BLaER1 (cell line): ENCODE measurements at regions not wholly inside any gene's neighbourhood (a gene's known extent, or its start where the extent isn't known, plus 50 kb on each side); places are given as distances from the start of the nearest gene placed in this dataset.
"Not testable (repeated sequence)": the region's sequence is repeated elsewhere in the genome, so short reads cannot be mapped to it uniquely, and the experiment has no call there.

Source experiments
- H3K27ac ChIP-seq: shearing (Covaris generic); formaldehyde crosslinking; 2 replicates; pipeline ENCODE4 v1.8.1; 2022
- H3K27me3 ChIP-seq: shearing (Covaris generic); formaldehyde crosslinking; 2 replicates; pipeline ENCODE4 v1.8.1; 2022
- H3K36me3 ChIP-seq: shearing (Covaris generic); formaldehyde crosslinking; 2 replicates; pipeline ENCODE4 v1.8.1; 2022
- H3K4me1 ChIP-seq: shearing (Covaris generic); formaldehyde crosslinking; 2 replicates; pipeline ENCODE4 v1.8.1; 2022
- H3K4me2 ChIP-seq: shearing (Covaris generic); formaldehyde crosslinking; 2 replicates; pipeline ENCODE4 v1.8.1; 2022
- H3K4me3 ChIP-seq: shearing (Covaris generic); formaldehyde crosslinking; 2 replicates; pipeline ENCODE4 v1.8.1; 2022
- H3K9ac ChIP-seq: shearing (Covaris generic); formaldehyde crosslinking; 2 replicates; pipeline ENCODE4 v1.8.1; 2022
- H3K9me3 ChIP-seq: shearing (Covaris generic); formaldehyde crosslinking; 2 replicates; pipeline ENCODE4 v1.8.1; 2022
- H4K20me1 ChIP-seq: shearing (Covaris generic); formaldehyde crosslinking; 2 replicates; pipeline ENCODE4 v1.8.1; 2022
- Cebpa-rat ChIP-seq: shearing (Covaris generic); IDR thresholded peaks from 2 replicates; pipeline ENCODE4 v1.8.1; 2022

- Histone ChIP-seq H4K20me1 (no peaks in the 10 kb centered on the region), H3K4me2 (no peak overlapping the region), H3K4me1 (no peaks in the 10 kb centered on the region), H3K9ac (no peak overlapping the region), H3K27me3 (no peaks in the 10 kb centered on the region), H3K4me3 (no peak overlapping the region), H3K9me3 (no peaks in the 10 kb centered on the region), H3K27ac (no peak overlapping the region), H3K36me3 (no peaks in the 10 kb centered on the region)
- no peak for TF ChIP-seq Cebpa-rat
Measured at GRCh38 chr20:55095745-55096400, 620.5 kb downstream of the DOK5 start.

DNA sequence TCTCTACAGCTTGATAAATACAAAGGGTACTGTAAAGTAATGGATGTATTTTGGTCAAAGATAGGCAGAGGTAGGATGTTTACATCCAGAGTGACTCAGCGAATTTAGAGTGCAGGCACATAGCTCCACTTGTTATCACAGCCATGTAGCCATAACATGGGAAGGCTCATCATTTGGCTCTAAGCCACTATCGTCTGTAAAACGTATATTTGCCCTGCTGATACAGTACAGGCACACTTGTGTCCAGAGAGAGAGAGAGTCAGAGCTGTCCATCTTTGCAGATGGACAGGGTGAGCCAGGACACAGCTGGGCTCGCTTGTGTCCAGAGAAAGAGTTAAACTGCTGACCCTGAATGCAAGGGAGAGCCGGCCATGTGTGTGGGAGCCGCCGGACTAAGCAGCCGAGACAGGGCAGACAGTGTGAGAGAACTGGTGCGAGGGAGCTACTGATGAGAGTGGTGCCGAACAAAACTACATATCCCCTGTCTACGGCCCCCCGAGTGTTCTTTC is 619.0 kb downstream of the DOK5 start:
- Histone ChIP-seq H3K4me1 (no peaks in the 10 kb centered on the region), H4K20me1 (no peaks in the 10 kb centered on the region), H3K27ac (no peak overlapping the region), H3K4me3 (no peak overlapping the region), H3K27me3 (no peaks in the 10 kb centered on the region), H3K9ac (no peak overlapping the region), H3K36me3 (no peaks in the 10 kb centered on the region), H3K4me2 (no peak overlapping the region), H3K9me3 (no peaks in the 10 kb centered on the region)
- no peak for TF ChIP-seq Cebpa-rat

- Histone ChIP-seq H4K20me1 (no peaks in the 10 kb centered on the region), H3K4me3 (no peak overlapping the region), H3K27me3 (no peaks in the 10 kb centered on the region), H3K4me1 (no peaks in the 10 kb centered on the region), H3K27ac (no peak overlapping the region), H3K9me3 (no peaks in the 10 kb centered on the region), H3K9ac (no peak overlapping the region), H3K36me3 (no peaks in the 10 kb centered on the region), H3K4me2 (no peak overlapping the region)
- TF ChIP-seq Cebpa-rat, result no peak
Measured at GRCh38 chr20:55090286-55090685, 614.9 kb downstream of the DOK5 start.

DNA sequence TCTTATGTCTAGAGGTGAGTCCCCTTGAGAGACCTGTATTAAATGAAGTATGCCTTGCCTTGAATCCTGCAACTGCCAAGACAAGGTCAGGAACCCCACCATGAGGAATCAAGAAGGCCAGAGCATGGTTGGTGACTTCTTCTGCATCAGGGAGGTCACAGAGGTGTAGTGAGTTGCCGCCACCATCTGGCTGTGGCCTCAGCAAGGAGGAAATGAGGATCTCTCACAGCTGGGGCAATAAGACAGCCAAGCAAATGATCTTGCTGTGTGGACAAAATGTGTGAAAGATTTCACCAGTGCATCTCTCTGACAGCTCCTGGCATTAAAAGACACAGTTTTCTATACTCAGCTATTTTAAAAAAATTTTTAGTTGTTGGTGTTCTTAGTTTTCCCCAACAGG is 611.0 kb downstream of the DOK5 start:
- Histone ChIP-seq H3K9me3 (no peaks in the 10 kb centered on the region), H3K27me3 (no peaks in the 10 kb centered on the region), H3K4me2 (no peak overlapping the region), H4K20me1 (no peaks in the 10 kb centered on the region), H3K27ac (no peak overlapping the region), H3K4me3 (no peak overlapping the region), H3K36me3 (no peaks in the 10 kb centered on the region), H3K9ac (no peak overlapping the region), H3K4me1 (no peaks in the 10 kb centered on the region)
- no peak for TF ChIP-seq Cebpa-rat

- Histone ChIP-seq H3K4me2 (no peak overlapping the region), H4K20me1 (no peaks in the 10 kb centered on the region), H3K27ac (no peak overlapping the region), H3K4me1 (no peaks in the 10 kb centered on the region), H3K4me3 (no peak overlapping the region), H3K9ac (no peak overlapping the region), H3K9me3 (no peaks in the 10 kb centered on the region), H3K27me3 (no peaks in the 10 kb centered on the region), H3K36me3 (no peaks in the 10 kb centered on the region)
- TF ChIP-seq Cebpa-rat, result no peak
Measured at GRCh38 chr20:55079917-55080316, 604.5 kb downstream of the DOK5 start.

DNA sequence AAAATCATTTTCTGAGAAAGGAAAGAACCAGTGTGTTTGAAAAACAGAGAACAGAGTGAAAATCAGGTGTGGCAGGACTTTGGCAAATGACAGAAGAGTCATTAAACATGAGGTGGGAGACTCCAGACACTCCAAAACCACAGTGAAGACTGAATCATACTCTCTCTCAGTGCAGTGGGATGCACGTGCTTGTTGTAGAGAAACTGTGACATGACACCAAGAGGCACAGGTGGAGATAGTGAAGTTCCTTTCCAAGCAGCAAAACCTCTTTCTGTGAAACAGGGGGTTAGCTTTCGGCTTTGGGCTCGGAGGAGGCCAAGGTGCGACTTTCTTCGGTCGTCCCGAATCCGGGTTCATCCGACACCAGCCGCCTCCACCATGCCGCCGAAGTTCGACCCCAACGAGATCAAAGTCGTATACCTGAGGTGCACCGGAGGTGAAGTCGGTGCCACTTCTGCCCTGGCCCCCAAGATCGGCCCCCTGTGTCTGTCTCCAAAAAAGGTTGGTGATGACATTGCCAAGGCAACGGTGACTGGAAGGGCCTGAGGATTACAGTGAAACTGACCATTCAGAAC is 599.0 kb downstream of the DOK5 start:
- H3K9ac ChIP-seq, H4K20me1 ChIP-seq, H3K9me3 ChIP-seq, H3K4me1 ChIP-seq, H3K27me3 ChIP-seq, H3K27ac ChIP-seq, H3K4me3 ChIP-seq, H3K4me2 ChIP-seq, H3K36me3 ChIP-seq: not testable (repeated sequence)

- no peak for TF ChIP-seq Cebpa-rat
- Histone ChIP-seq H3K27ac (no peak overlapping the region), H3K4me1 (no peaks in the 10 kb centered on the region), H3K9ac (no peak overlapping the region), H3K36me3 (no peaks in the 10 kb centered on the region), H3K9me3 (no peaks in the 10 kb centered on the region), H3K27me3 (no peaks in the 10 kb centered on the region), H3K4me2 (no peak overlapping the region), H4K20me1 (no peaks in the 10 kb centered on the region), H3K4me3 (no peak overlapping the region)
Measured at GRCh38 chr20:55070001-55070400, 594.6 kb downstream of the DOK5 start.

- Histone ChIP-seq H3K4me1 (no peaks in the 10 kb centered on the region), H3K4me2 (no peak overlapping the region), H3K4me3 (no peak overlapping the region), H3K9me3 (no peaks in the 10 kb centered on the region), H3K36me3 (no peaks in the 10 kb centered on the region), H3K27ac (no peak overlapping the region), H3K27me3 (no peaks in the 10 kb centered on the region), H4K20me1 (no peaks in the 10 kb centered on the region), H3K9ac (no peak overlapping the region)
- TF ChIP-seq Cebpa-rat, result no peak
Measured at GRCh38 chr20:55067158-55067825, 591.9 kb downstream of the DOK5 start.

- Histone ChIP-seq H3K9me3 (no peaks in the 10 kb centered on the region), H3K4me2 (no peak overlapping the region), H4K20me1 (no peaks in the 10 kb centered on the region), H3K36me3 (no peaks in the 10 kb centered on the region), H3K9ac (no peak overlapping the region), H3K27ac (no peak overlapping the region), H3K27me3 (no peaks in the 10 kb centered on the region), H3K4me1 (no peaks in the 10 kb centered on the region), H3K4me3 (no peak overlapping the region)
- no peak for TF ChIP-seq Cebpa-rat
Measured at GRCh38 chr20:55058938-55059337, 583.5 kb downstream of the DOK5 start.

DNA sequence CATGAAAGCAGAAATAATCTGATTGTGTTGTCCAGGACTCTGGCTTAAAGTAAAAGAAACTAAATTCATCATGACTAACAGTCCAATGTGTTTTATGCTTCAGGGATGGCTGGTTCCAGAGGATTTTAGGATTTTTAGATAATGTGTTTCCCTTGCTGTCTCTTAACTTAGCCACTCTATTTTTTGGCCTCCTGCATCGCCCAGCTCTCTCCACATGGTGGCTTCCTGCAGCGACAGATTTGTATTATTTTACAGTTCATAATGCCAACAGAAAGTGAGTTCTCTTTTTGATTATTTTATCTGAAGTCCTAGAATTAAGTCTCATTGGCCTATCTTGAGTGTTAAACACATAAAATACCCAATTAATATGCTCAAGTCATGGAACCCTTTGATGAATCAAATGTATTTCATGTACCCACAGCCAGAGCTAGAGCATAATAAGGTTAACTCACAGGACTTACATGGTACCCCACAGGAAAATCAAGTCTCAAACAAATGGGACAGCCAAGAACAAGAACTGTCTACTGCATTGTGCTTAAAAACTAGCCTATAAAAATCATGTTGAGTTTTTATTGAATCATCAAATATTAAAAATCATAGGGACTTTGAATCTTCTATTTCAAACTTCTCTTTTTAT is 582.5 kb downstream of the DOK5 start:
- Histone ChIP-seq H3K4me3 (no peak overlapping the region), H3K27ac (no peak overlapping the region), H3K4me2 (no peak overlapping the region), H3K9me3 (no peaks in the 10 kb centered on the region), H3K9ac (no peak overlapping the region), H3K27me3 (no peaks in the 10 kb centered on the region), H4K20me1 (no peaks in the 10 kb centered on the region), H3K4me1 (no peaks in the 10 kb centered on the region), H3K36me3 (no peaks in the 10 kb centered on the region)
- TF ChIP-seq Cebpa-rat, result no peak
